Activated CD8-positive, alpha-beta memory T cell treated with anti-CD3 and anti-CD28 coated beads for 4 hours (primary cell): ENCODE measurements at regions not wholly inside any gene's neighbourhood (a gene's known extent, or its start where the extent isn't known, plus 50 kb on each side); places are given as distances from the start of the nearest gene placed in this dataset.

ENCODE experiments used
- DNase-seq, 2 donors: peaks; one replicate each; pipeline ENCODE4 v3.0.0-alpha.2; 2020; ENCODE audit warnings: low read depth in 2 of 2

GRCh38 chr22:49640366-49641095 lies 187.1 kb downstream of the BRD1 start:
- DNase-seq = no peak

DNA sequence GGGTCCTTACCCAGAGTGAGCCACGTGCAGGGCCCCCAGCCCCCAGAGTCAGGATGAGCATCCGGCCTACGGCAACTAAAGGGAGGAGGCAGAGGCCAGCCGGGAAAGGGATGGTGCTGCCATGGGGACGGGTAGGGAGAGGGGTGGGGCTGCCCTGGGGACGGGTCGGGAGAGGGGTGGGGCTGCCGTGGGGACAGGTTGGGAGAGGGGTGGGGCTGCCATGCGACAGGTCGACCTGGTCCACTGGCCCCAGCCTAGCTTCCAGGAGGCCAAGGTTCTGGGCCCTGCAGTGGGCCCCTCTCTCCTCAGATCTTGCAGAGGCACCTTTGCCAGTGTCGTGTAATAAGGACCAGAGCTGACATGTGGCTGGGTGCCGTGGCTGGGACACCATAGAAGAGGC lies 187.7 kb downstream of the BRD1 start:
- DNase-seq = no peak

- DNase-seq = no peak
Measured at GRCh38 chr22:49638788-49639187, 188.9 kb downstream of the BRD1 start.

- DNase-seq = no peak
Measured at GRCh38 chr22:49638001-49638400, 189.7 kb downstream of the BRD1 start.

DNA sequence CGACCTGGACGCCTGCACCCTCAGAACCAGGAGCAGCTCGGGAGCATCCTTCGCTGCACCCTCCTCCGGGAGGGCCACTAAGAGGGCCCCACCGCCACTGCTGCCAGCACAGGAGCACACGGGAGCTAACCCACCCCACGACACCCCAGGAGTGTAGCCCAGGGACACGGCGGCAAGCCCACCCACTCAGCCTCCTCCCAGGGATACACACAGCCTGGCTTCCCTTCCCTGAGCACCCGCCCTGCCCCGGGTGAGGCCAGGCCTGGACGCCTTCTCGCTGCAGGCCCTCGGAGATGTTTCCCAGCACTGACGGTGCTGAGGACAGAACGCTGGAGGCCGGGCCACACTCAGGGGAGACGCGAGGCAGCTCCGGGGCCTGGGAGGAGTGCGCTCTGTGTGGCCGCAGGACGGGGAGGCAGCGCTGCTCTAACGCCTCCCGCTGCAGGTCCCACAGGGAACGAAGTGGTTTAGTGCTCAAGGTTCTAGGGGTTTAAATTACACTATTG lies 190.4 kb downstream of the BRD1 start:
- no peak for DNase-seq

- DNase-seq = no peak
Measured at GRCh38 chr22:49636649-49637048, 191.0 kb downstream of the BRD1 start.

DNA sequence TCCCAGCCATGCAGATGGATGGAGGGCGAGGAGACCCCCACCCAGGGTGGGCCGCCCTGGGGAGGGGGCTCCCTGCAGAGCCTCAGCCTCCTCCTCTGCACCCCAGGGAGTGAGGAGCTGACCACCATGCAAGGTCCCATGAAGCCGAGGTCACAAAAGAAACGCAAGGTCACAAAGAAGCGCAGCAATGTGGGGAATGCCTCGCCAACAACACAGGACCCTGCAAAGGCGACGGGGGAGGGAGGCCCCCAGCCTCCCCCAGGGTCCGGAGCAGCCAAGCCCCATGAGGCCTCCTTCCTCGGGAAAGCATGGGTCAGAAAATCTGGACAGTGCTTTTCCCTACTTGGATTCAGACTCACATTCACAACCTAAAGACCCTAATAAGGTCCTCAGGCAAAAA lies 191.5 kb downstream of the BRD1 start:
- DNase-seq = no peak

DNA sequence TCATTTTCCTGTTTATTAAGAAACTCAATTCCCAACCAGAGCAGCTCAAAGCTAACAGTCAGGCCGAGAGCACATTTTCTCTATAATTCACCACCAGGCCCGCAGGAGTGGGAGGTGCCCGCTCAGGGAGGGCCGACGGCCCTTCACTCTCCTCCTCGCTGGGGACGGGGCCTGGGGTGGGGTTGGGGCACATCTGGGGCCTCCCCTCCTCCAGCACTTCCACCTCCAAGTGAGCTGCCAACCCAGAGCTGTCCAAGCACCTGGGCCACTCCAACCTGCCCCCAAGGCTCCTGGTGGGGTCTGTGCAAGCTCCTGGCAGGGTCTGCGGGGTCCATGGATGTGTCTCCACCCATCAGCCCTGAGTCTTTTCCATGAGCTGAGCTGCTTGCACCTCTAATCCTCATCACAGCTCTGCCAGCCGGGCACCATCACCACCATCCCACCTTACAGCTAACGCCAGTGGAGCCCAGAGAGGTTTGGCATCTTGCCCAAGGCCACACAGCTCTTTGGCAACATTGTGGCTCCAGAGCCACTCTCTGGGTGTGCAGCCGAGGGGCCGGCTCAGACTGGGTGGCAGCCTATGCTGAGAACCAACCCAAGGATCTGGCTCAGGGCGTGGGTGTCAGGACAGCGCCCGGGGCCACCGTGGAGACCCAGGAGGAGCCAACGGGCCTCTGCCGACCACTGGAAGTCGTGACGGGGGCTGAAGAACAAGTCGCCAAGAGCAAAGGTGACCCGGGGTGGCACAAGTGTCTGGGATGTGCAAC lies 193.5 kb downstream of the BRD1 start:
- no peak for DNase-seq

- no peak for DNase-seq
Measured at GRCh38 chr22:49633010-49633324, 194.7 kb downstream of the BRD1 start.

DNA sequence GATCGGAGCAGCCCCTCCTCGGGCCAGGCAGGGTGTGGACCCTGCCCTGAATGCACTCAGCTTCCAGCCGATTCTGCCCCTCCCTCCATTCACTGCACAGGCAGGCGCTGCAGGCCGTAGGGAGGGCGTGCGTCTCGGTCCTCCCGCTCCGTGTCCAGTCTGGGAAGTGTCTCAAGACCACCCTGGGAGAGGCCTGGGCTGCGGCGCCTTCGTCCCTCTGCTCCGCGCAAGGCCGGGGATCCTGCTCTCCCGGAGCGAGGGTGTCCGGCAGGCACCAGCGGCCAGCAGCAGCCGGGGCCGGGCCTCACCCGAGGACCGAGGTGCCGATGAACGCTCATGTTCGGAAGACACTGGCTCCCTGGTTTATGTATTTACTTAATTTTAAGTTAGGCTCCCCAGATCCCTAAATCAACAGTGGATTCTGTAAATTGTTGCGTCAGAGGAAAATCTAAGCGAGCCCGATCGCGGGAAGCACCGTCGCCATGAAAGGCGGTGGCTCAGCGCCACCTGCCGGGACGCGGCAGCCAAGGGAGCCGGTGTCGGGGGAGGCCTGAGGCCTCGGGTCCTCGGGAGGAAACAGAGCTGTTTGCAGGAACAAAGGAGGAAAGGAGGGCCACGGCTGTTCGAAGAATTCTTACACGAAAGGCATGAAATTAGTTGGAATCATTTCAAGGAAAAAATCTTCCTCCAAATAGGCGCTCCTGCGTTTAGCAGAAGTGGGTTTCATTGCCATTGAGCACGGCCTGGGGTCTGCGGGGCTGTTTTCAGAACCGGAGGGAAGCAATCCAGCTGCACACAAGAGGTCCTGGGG lies 195.3 kb downstream of the BRD1 start:
- no peak for DNase-seq

GRCh38 chr22:49630448-49630946 lies 197.2 kb downstream of the BRD1 start:
- no peak for DNase-seq

GRCh38 chr22:49629586-49630447 lies 197.9 kb downstream of the BRD1 start:
- no peak for DNase-seq

DNA sequence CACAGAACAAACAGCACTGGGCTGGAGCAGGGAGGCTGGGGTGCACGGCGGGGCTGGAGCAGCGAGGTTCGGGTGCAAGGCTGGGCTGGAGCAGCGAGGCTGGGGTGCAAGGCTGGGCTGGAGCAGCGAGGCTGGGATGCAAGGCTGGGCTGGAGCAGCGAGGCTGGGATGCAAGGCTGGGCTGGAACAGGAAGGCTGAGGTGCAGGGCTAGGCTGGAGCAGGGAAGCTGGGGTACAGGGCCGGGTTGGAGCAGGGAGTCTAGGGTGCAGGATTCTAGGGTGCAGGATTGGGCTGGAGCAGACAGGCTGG lies 198.5 kb downstream of the BRD1 start:
- no peak for DNase-seq

DNA sequence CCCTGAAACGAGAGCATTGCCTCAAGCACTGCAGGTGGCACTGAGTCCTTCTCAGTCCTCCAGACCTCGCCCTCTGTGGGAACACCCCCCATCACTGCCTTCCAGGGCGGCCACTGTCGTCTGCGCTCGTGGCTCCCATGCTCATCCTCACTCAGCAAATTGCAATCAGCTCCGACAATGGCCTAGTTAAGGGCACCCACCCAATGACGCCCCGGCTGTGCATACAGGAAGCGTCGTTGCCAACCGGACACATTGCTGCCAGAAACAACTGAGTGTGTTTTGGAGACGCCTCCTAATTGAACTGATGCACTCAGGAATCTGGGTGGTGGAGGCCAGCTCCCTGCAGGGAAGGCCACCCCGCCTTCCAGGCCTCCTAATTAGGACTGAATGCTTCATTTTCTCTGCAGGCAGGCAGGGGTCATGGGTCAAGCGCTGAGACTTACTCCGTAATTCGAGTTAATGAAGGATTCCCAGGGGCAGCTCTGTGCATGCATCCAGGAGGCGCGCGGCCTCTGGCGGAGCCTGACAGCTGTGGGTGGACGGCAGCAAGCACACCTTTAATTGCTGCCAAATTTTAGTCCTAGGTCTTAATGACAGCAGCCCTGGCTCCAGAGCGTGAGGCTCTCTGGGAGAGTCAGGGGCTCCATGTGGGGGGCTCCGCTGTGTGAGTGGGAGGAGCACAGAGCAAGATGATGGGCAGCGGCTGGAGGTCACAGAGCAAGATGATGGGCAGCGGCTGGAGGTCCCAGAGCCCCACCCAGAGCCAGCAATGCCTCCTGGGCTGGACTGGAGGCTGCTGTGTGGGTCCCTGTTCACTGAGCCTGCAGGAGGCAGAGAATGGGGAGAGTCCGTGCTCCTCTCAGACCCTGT lies 199.0 kb downstream of the BRD1 start:
- DNase-seq = no peak

DNA sequence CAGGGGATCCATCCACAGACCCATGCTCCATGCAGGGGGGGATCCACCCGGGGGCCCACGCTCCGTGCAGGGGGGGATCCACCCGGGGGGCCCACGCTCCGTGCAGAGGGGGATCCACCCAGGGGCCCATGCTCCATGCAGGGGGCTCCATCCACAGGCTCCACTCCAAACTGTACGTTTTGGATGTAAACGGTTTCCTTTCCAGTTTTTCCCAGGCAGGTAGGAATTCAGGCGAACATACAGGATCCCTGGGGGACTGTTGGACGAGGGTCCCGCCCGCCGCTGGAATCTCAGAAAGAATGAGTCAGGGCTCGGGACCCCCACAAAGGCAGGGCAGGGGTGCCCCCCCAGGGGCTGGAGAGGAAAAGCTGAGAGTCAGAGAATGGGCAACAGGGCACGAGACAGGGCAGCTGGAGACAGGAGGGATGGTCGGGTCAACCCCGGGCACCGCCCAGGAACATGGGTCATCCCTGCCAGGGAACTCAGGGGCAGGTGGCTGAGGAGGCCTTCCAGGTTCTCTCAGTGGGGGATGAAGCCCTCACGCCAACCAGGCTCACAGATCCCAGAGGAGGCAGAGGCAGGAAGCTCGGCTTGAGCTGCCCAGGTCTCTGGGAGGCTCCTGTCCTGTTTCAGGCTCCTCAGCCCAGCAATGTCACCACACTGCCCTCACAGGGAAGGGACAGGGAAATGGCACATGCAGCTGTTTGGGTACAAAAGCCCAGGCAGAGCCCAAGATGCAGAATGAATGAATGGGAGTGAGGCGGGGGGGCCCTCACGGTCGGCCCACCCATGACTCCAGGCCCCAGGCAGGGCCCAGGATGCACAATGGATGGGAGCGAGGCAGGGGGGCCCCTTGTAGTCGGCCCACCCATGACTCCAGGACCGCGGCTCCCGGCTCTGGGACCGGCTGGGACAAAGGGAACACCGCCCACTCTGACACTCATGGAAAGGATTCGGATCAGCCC lies 200.2 kb downstream of the BRD1 start:
- no peak for DNase-seq

- DNase-seq = no peak
Measured at GRCh38 chr22:49626361-49627216, 201.1 kb downstream of the BRD1 start.

- no peak for DNase-seq
Measured at GRCh38 chr22:49624421-49625177, 203.1 kb downstream of the BRD1 start.

GRCh38 chr22:49623715-49624114 lies 204.0 kb downstream of the BRD1 start:
- no peak for DNase-seq
